ENCODE measurements at regions not wholly inside any gene's neighbourhood (a gene's known extent, or its start where the extent isn't known, plus 50 kb on each side); places are given as distances from the start of the nearest gene placed in this dataset.

DNA sequence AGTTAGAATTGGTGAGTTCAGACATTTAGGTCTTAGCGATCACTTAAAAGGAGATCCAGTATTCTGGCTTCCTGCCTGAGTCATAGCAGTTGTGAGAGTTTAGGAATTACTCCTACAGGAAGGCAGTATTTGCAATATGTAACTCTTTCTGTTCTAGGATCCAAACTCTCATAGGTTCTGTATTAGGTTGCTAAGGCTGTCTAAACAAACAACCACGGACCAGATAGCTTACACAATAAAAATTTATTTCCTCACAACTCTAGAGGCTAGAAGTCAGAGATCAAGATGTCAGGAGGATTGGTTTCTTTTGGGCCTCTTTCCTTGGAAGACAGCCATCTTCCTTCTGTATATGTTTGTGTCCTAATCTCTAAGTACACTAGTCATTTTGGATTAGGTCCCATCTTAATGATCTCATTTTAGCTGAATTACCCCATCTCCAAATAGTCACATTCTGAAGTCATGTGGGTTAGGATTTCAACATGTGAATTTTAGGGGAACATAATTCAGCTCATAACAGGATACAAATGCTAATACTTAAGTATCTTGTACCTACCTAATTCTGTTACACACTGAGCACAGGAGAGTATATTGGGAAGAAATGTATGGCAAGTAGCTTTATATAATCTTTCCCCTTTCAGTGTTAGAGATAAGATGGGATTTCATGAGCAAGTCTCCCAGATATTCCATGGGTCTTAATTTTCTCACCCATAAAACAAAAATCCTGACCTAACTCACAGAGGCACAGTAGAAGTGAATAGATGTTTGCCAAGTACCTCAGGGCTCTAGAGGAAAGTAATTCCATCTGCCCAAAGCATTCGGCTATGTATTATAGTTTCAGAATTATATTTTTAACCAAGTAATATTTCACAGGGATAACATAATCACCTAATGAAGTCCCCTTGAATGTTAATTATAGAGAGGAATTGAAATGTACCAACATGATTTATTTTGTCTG, 144.4 kb downstream of the PTBP2 start:
- TF ChIP-seq, protein P1, sequence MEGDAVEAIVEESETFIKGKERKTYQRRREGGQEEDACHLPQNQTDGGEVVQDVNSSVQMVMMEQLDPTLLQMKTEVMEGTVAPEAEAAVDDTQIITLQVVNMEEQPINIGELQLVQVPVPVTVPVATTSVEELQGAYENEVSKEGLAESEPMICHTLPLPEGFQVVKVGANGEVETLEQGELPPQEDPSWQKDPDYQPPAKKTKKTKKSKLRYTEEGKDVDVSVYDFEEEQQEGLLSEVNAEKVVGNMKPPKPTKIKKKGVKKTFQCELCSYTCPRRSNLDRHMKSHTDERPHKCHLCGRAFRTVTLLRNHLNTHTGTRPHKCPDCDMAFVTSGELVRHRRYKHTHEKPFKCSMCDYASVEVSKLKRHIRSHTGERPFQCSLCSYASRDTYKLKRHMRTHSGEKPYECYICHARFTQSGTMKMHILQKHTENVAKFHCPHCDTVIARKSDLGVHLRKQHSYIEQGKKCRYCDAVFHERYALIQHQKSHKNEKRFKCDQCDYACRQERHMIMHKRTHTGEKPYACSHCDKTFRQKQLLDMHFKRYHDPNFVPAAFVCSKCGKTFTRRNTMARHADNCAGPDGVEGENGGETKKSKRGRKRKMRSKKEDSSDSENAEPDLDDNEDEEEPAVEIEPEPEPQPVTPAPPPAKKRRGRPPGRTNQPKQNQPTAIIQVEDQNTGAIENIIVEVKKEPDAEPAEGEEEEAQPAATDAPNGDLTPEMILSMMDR (IDR thresholded peaks at IDR 0.05; ENCODE audit: insufficient read depth, low read depth, low read length): no peak
- H3K4me3 ChIP-seq (ENCODE audit: low read depth, low read length): no peak overlapping the region
- DNase-seq (ENCODE audit: low read depth): peak; percentile 100

DNA sequence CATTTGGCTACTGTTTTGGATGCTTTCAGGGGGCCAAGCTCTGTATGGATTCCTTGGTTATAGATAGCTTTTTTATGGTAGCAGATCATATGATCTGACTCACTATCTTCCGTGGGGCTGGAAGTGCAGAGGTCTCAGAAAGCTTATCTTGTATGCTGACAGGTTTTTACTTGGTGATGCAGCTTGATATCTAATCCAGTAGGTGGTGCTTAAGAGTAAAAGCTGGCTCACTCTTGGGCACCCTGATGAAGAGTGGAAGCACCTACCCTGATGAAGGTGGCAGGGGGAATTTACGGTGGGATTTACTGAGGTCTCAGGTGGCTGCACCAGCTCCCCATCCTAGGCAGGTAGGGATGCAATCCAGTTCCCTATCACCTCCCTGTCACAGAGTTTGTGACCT, 151.2 kb downstream of the PTBP2 start:
- no peak for DNase-seq (ENCODE audit: low read depth)
- TF ChIP-seq, protein P1 (IDR thresholded peaks at IDR 0.05; ENCODE audit: insufficient read depth, low read depth, low read length): peak; percentile 14
- no peak overlapping the region for H3K4me3 ChIP-seq (ENCODE audit: low read depth, low read length)

DNA sequence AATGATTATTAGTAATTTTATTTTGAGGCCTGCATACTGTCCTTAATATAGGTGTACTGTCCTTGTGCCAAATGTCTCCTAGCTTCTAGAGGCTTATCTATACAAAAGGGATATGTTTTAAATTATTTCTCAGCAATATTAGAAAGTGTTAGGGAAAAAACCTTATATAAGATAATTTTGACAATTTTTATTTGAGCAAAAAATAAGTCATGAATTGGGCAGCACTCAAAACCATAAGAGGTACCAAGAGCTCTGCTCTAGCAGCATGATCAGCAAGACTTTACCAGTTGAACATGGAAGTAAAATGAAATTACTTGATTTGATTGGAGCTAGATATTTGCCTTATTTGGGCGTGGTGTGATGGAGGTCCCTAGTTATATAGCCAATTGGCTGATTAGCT, 157.1 kb downstream of the PTBP2 start:
- H3K4me3 ChIP-seq (ENCODE audit: low read depth, low read length): no peak overlapping the region
- TF ChIP-seq, protein P1 (IDR thresholded peaks at IDR 0.05; ENCODE audit: insufficient read depth, low read depth, low read length): no peak
- no peak for DNase-seq (ENCODE audit: low read depth)

DNA sequence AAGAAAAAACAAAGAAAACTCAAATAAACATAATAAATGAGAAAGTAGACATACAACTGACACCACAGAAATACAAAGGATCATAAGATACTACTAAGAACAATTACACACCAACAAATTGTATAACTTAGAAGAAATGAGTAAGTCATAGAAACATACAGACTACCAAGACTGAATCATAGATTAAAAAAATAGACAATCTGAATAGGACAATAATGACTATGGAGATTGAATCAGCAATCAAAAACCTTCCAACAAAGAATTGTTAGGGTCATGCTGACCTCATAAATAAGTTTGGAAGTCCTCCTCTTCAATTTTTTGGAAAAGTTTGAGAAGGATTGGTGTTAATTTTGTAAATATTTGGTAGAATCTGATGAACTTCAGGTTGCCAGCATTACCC, 159.0 kb downstream of the PTBP2 start:
- DNase-seq (ENCODE audit: low read depth): no peak
- TF ChIP-seq, protein P1 (IDR thresholded peaks at IDR 0.05; ENCODE audit: insufficient read depth, low read depth, low read length): no peak
- H3K4me3 ChIP-seq (ENCODE audit: low read depth, low read length): no peak overlapping the region

DNA sequence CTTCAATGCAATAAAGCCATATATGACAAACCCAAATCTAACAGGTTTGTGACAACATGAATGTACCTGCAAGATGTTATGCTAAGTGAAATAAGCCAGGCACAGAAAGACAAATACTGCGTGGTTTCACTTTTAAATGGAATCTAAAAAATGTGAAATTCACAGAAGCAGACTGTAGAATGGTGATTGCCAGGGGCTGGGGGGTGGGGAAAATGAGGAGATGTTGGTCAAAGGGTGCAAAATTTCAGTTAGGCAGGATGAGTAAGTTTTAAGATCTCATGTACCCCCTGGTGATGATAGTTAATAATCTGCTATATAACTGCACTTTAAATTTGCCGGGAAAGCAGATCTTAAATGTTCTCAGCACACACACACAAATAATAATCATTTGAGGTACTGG, 160.5 kb downstream of the PTBP2 start:
- no peak overlapping the region for H3K4me3 ChIP-seq (ENCODE audit: low read depth, low read length)
- TF ChIP-seq, protein P1 (IDR thresholded peaks at IDR 0.05; ENCODE audit: insufficient read depth, low read depth, low read length): no peak
- DNase-seq (ENCODE audit: low read depth): no peak

DNA sequence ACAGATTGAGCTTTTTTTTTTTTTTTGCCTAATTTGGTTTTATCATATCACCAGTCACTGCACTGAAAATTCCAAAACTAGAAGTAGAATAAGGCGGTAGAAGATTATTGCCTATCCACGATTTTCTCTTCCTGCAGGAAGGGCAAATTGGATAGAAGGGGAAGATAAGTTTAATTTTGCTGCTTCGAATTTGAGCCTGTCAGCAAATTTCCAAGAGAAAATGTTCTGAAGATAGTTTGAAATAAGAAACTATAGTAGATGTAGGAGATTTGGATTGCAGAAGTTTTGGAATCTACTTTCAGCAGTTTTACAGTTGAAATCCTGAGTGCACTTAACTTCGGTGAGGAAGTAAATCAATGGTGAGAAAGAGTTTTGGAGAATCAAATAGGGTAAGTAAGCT, 164.9 kb downstream of the PTBP2 start:
- no peak overlapping the region for H3K4me3 ChIP-seq (ENCODE audit: low read depth, low read length)
- TF ChIP-seq, protein P1 (IDR thresholded peaks at IDR 0.05; ENCODE audit: insufficient read depth, low read depth, low read length): no peak
- DNase-seq (ENCODE audit: low read depth): no peak
